Suppressor macrophage treated with lipopolysaccharide for 1 hour (primary cell): ENCODE measurements at regions not wholly inside any gene's neighbourhood (a gene's known extent, or its start where the extent isn't known, plus 50 kb on each side); places are given as distances from the start of the nearest gene placed in this dataset.
"Not testable (repeated sequence)": the region's sequence is repeated elsewhere in the genome, so short reads cannot be mapped to it uniquely, and the experiment has no call there.

Experiments
- DNase-seq, 3 donors: peaks; one replicate each; pipeline ENCODE4 v3.0.0-alpha.2; 2020 to 2022

DNA sequence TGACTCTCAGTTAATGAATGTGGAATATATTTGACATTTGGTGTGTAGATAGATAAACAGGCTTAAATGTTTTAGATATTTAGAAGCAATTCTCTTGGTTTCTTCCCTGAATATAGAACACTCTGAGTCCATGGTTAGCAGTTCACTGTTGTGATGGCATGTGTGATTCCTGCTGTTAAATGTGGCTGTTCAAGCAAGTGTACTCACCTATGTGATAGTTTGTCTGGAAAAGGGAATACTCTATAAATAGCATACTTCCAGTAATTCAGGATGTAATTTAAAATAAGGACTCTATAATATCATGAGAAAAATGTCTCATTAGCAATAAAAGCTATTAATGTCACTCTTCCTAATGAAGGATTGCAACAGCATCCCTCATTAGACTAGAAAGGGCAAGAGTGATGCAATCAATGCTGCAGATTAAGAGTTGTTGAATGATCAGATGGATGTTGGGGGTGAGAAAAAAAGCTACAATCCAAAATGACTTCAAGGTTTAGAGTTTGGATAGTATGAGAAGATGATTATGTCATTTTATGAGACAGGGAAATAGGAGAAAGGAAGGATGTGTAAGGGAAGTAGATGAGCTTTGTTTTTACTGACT lies 201.8 kb upstream of the WDFY3 start:
- no peak for DNase-seq

DNA sequence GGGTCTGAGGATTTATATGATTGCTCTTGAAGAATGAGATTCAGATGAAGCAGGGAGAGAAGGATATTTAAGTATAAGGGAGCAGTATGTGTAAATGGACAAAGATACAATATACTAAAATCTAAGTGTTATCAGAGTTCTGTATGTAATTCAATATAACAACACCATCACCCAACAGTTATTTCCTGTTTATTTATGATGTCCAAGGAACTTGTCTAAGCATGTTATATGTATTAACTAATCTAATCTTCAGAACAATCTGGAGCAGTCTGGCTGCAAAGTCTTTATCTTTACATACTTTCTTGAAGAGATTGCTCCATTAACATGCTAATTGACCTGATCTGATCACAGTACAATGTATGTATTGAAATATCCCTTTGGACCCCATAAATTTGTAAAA lies 203.8 kb upstream of the WDFY3 start:
- no peak for DNase-seq

- DNase-seq, result no peak
Measured at GRCh38 chr4:85175190-85175589, 208.7 kb upstream of the WDFY3 start.

GRCh38 chr4:85177092-85177491 lies 210.6 kb upstream of the WDFY3 start:
- no peak for DNase-seq

GRCh38 chr4:85177679-85178078 lies 211.2 kb upstream of the WDFY3 start:
- DNase-seq, result no peak

DNA sequence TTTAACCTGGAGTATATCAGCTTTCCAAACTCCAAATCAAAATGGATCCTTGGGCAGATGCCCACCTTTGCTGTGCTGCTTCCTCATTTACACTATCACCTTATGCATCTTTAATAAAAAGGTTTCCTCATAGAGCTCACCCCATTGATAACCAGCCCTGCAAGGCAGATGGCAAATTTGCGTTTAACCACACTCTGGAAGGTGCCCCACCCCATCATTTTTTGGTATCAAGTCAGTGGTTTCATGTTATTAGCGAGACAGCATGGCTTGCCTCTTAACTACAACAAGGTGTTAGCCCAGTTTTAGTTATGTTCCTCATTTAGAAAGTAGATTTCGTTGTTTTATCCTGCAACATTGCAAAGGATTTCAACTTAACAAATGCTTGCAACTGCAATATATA lies 214.0 kb upstream of the WDFY3 start:
- DNase-seq, result no peak

DNA sequence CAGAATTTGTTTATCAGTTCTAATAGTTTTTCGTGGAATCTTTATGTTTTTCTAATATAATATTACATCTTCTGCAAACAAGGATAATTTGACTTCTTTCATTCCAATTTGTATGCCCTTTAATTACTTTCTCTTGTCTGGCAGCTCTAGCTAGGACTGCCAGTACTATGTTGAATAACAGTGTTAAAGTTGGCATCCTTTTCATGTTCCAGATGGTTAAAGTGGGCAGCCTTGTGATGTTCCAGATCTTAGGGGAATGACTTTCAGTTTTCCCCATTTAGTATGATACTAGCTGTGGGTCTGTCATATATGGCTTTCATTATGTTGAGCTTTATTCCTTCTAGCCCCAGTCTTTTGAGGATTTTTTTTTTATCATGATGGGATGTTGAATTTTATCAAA lies 220.6 kb upstream of the WDFY3 start:
- no peak for DNase-seq

GRCh38 chr4:85196015-85196414 lies 229.5 kb upstream of the WDFY3 start:
- DNase-seq, result not testable (repeated sequence)

- DNase-seq, result no peak
Measured at GRCh38 chr4:85200106-85200505, 233.6 kb upstream of the WDFY3 start.

DNA sequence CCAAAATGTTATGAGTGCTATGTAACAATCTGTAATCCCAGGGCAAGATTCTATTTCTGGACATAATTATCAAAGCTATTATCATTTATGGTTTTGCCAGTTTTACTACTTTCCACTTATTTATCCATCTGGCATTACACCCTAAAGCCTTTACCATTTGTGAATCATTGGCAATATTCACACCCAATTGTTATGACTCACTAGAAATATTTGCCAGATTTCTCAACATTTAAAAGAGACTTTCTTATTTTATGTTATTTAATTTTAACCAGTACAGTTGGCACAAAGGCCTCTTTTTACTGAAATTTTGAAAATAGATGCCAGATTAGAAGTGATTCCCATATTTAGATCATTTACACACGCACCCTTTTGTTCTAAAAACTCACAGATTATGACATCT lies 242.7 kb upstream of the WDFY3 start:
- no peak for DNase-seq

DNA sequence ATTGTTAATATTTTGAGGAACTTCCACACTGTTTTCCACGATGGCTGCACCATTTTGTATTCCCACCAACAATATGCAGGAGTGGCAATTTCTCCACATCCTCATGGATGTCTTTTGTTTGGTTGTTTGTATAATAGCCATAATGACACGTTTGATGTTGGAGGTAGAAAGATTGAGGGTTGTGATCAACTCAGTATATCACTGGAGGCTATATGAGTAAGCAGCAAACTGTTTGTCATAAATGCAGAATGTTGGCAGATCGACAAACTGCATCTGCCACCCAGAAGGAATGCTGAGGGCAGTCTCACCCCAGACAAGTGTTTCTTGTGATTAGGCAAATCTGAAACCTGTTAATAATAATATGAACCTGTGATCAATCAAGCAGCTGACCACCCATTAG lies 243.9 kb upstream of the WDFY3 start:
- DNase-seq, result no peak

DNA sequence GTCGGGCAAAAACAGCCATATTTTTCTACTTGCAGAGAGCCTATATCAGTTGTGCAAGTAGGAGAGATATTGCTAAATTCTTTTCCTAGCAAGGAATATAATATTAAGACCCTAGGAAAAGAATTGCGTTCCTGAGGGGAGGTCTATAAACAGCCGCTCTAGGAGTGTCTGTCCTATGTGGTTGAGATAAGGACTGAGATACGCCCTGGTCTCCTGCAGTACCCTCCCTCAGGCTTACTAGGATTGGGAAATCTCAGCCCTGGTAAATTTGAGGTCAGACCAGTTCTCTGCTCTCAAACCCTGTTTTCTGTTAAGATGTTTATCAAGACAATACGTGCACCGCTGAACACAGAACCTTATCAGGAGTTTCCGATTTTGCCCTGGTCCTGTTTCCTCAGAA lies 250.1 kb upstream of the WDFY3 start:
- not testable (repeated sequence) for DNase-seq

DNA sequence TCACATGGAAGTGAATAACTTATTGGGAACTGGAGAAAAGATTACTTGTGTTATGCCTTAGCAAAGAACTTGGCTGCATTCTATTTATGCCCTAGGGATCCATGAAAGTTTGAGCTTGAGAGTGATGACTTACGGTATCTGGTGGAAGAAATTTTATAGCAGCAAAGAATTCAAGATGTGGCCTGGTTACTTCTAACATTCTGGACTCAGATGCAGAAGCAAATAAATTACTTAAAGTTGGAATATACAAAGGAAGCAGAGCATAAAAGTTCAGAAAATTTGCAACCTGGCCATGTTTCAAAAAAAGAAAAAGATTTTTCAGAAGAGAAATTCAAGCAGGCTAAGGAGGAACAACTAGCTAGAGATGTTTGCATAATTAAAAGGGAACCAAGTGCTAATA lies 252.3 kb upstream of the WDFY3 start:
- DNase-seq, result no peak

GRCh38 chr4:85221606-85222005 lies 253.3 kb upstream of the ARHGAP24 start:
- DNase-seq, result no peak

DNA sequence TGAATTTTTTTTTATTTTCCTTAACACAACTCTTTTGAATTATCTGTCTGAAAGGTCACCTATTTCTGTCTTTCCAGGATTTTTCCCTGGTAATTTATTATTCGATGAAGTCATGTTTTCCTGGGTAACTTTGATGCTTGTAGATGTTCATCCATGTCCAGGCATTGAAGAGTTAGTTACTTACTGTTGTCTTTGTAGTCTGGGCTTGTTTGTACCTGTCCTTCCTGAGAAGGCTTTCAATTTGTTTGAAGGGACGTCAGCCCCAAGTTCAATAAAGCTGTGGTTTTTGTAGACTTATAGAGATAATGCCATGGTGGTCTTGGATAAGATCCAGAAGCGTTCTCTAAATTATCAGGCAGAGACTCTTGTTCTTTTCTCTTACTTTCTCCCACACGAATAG lies 252.4 kb upstream of the ARHGAP24 start:
- DNase-seq, result no peak

- no peak for DNase-seq
Measured at GRCh38 chr4:85228264-85228663, 246.7 kb upstream of the ARHGAP24 start.

DNA sequence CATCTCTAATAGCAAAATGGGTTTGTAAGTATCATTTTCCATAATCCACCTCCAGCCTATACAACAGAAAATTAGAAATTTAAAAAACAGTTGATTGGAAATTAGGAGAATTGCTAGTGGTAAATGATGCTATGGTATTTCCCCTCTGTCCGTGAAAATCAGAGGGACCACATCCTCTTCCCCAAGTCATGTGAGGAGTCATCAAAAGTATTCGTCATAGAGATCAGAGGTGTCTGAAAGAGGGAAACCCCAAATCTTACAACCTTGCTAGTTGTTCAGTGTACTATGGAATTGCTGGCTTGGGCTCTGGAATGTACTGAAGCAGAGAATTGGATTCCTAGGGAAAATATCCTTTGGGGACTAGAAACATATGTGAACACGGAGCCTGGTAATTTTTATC lies 241.4 kb upstream of the ARHGAP24 start:
- no peak for DNase-seq

- no peak for DNase-seq
Measured at GRCh38 chr4:85243857-85244256, 231.1 kb upstream of the ARHGAP24 start.

DNA sequence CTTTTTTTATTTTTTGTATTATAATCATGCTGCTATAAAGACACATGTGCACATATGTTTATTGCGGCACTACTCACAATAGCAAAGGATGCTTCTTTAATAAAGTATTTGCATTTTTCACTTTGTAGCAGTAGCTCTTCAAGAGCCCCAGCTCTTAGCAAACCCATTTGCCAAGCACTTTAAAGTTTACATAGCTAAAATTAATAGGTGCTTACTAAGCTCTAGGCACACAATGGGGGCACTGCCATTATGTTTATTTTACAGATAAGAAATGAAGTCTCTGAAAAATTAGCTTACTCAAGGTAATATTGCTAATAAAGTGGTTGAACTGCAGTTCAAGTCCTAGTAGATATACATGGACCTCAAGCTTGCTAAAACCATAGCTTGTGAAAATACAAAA lies 230.3 kb upstream of the ARHGAP24 start:
- DNase-seq, result no peak

DNA sequence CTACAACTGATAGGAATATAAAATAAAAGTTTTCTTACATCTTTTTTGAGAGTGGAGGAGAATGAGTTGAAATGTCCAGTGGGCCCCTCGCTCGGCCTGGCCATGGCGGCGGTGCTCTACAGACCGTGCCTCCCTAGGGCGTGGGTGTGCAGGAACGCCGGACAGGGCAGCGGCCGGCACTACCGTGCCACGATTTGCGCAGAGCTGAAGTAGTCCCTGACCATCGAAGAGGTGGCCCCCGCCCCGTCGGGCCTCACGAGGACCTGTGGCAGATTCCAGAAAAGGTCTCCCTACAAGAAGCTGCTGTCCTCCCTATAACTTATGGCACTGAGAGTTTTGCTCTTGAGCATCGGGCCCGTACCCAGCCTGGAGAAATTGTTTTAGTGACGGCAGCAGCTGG lies 228.9 kb upstream of the ARHGAP24 start:
- no peak for DNase-seq

DNA sequence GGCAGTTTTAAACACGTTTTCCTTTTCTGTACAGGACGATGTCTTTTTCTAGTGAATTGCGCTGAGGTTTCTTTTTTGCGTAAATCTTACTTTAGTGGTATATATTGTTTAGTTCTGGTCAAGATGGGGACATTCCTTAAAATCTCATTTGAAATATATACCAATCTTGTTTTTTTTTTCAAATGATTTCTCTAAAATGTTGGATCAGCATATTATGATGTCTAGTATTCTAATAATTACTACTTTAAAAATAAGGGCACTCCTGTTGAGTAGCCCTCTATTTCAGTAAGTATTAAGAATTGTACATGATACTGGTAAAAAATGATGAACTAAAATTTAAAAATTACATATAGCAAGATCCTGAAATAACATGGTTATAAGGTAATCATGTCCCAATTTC lies 224.1 kb upstream of the ARHGAP24 start:
- no peak for DNase-seq

GRCh38 chr4:85257817-85258370 lies 217.1 kb upstream of the ARHGAP24 start:
- no peak for DNase-seq

- no peak for DNase-seq
Measured at GRCh38 chr4:85260064-85260463, 214.9 kb upstream of the ARHGAP24 start.

GRCh38 chr4:85265234-85265633 lies 209.7 kb upstream of the ARHGAP24 start:
- no peak for DNase-seq

- no peak for DNase-seq
Measured at GRCh38 chr4:85268188-85268587, 206.8 kb upstream of the ARHGAP24 start.
